ENCODE measurements at regions not wholly inside any gene's neighbourhood (a gene's known extent, or its start where the extent isn't known, plus 50 kb on each side); places are given as distances from the start of the nearest gene placed in this dataset.

- TF ChIP-seq CTCF (IDR thresholded peaks at IDR 0.05) (no peak), POLR2AphosphoS5 (IDR thresholded peaks at IDR 0.05) (no peak), POLR2A (IDR thresholded peaks at IDR 0.05) (no peak)
Observed at GRCh38 chr1:201630582-201630981, 91.7 kb downstream of the NAV1 start.
